Upper lobe of left lung (tissue), 6 donors: ENCODE measurements at regions not wholly inside any gene's neighbourhood (a gene's known extent, or its start where the extent isn't known, plus 50 kb on each side); places are given as distances from the start of the nearest gene placed in this dataset.

Source experiments
- ATAC-seq, 2 donors: fragments of 200-7000 bp; cut with Tn5 transposase; one replicate each; pipeline ENCODE4 v1.9.1; 2022; ENCODE audit warnings: mild to moderate bottlenecking in 2 of 2, moderate library complexity in 2 of 2; ENCODE audit not compliant: low FRiP score in 2 of 2
- DNase-seq, 2 donors: peaks; one replicate each; pipeline ENCODE4 v3.0.0-alpha.2; 2019 to 2020
- H3K27ac ChIP-seq, 4 donors: fragments of 200-600 bp; sonication (generic); one replicate each; pipeline ENCODE4 v1.5.1; 2016 to 2019
- H3K27me3 ChIP-seq, 4 donors: fragments of 200-600 bp; sonication (generic); one replicate each; pipeline ENCODE4 v1.5.1; 2017 to 2019
- H3K36me3 ChIP-seq, 4 donors: fragments of 200-600 bp; sonication (generic); one replicate each; pipeline ENCODE4 v1.5.1; 2016 to 2019
- H3K4me1 ChIP-seq, 4 donors: fragments of 200-600 bp; sonication (generic); one replicate each; pipeline ENCODE4 v1.5.1; 2018 to 2019
- H3K4me3 ChIP-seq, 4 donors: fragments of 200-600 bp; sonication (generic); one replicate each; pipeline ENCODE4 v1.5.1; 2017 to 2019; ENCODE audit warnings: mild to moderate bottlenecking in 2 of 4, moderate library complexity in 1 of 4
- H3K9me3 ChIP-seq, 4 donors: fragments of 200-600 bp; sonication (generic); one replicate each; pipeline ENCODE4 v1.5.1; 2018 to 2019
- CTCF ChIP-seq, 6 experiments: fragments of 450-650 bp in 4 of 6; fragments of 200-600 bp in 2 of 6; sonication (generic) in 2 of 6; IDR thresholded peaks; one replicate each; pipeline ENCODE4 v1.5.1; 2016 to 2019; ENCODE audit warnings: antibody characterized with exemption in 6 of 6
- EP300 ChIP-seq, 4 donors: sonication (generic); formaldehyde crosslinking; IDR thresholded peaks; one replicate each; pipeline ENCODE4 v1.5.1; 2017; ENCODE audit warnings: antibody characterized with exemption in 4 of 4, control low read depth in 2 of 4
- POLR2A ChIP-seq, 4 donors: fragments of 450-650 bp; IDR thresholded peaks; one replicate each; pipeline ENCODE4 v1.5.1; 2016 to 2017; ENCODE audit warnings: antibody characterized with exemption in 4 of 4, mild to moderate bottlenecking in 2 of 4
- POLR2AphosphoS5 ChIP-seq, 2 donors: sonication (generic); formaldehyde crosslinking; IDR thresholded peaks; one replicate each; pipeline ENCODE4 v1.5.1; 2017; ENCODE audit warnings: antibody characterized with exemption in 2 of 2
- WGBS, 2 donors: methylation state at CpG; one replicate each; pipeline ENCODE4 v1.1.5; 2017 to 2018; 5-methylcytosine and 5-hydroxymethylcytosine counted together
- donor health status: DM: no; HTN: no; CAD: no; lungs with moderate emphysema.
- donor health status: DM: no; HTN: yes; CAD: no; lungs with severe emphysema.

- H3K36me3 ChIP-seq = no peaks in the 10 kb centered on the region
- no peaks in the 10 kb centered on the region for H3K9me3 ChIP-seq
- H3K4me3 ChIP-seq = no peak overlapping the region
- DNase-seq (no peak), ATAC-seq (no peak)
- 82 to 85% methylated on average over 4 of the region's 4 CpGs for WGBS, 2 donors
- H3K4me1 ChIP-seq = no peaks in the 10 kb centered on the region
- no peak for TF ChIP-seq CTCF (IDR thresholded peaks at IDR 0.05)
- no peak for TF ChIP-seq EP300 (IDR thresholded peaks at IDR 0.05)
- TF ChIP-seq POLR2AphosphoS5 (IDR thresholded peaks at IDR 0.05) = no peak
- no peak for TF ChIP-seq POLR2A (IDR thresholded peaks at IDR 0.05)
- no peak overlapping the region for H3K27ac ChIP-seq
- H3K27me3 ChIP-seq = no peaks in the 10 kb centered on the region
Measured at GRCh38 chr6:168863467-168863866, 390.2 kb downstream of the THBS2 start.

- H3K36me3 ChIP-seq = no peaks in the 10 kb centered on the region
- no peaks in the 10 kb centered on the region for H3K9me3 ChIP-seq
- H3K4me1 ChIP-seq = no peaks in the 10 kb centered on the region
- WGBS, 2 donors = 91 to 93% methylated on average over 10 of the region's 10 CpGs
- DNase-seq (no peak), ATAC-seq (no peak)
- no peak overlapping the region for H3K4me3 ChIP-seq
- no peaks in the 10 kb centered on the region for H3K27me3 ChIP-seq
- H3K27ac ChIP-seq = no peak overlapping the region
- TF ChIP-seq POLR2AphosphoS5 (IDR thresholded peaks at IDR 0.05) (no peak), EP300 (IDR thresholded peaks at IDR 0.05) (no peak), POLR2A (IDR thresholded peaks at IDR 0.05) (no peak), CTCF (IDR thresholded peaks at IDR 0.05) (no peak)
Measured at GRCh38 chr6:168862346-168862980, 391.2 kb downstream of the THBS2 start.

- WGBS, 2 donors = 90% methylated on average over 26 of the region's 26 CpGs
- no peak overlapping the region for H3K4me3 ChIP-seq
- peak in 1 of 2 donors; percentile 15 for ATAC-seq
Measured at GRCh38 chr6:168860987-168861386, 392.7 kb downstream of the THBS2 start.

GRCh38 chr6:168860341-168860740, 393.3 kb downstream of the THBS2 start:
- WGBS, 2 donors = 93 to 96% methylated on average over 16 of the region's 16 CpGs
- no peaks in the 10 kb centered on the region for H3K9me3 ChIP-seq
- ATAC-seq = no peak

More at GRCh38 chr6:168860987-168861386, 392.7 kb downstream of the THBS2 start:
- no peaks in the 10 kb centered on the region for H3K27me3 ChIP-seq
- no peak for DNase-seq
- H3K4me1 ChIP-seq = no peaks in the 10 kb centered on the region
- no peaks in the 10 kb centered on the region for H3K9me3 ChIP-seq
- TF ChIP-seq POLR2A (IDR thresholded peaks at IDR 0.05) (no peak), POLR2AphosphoS5 (IDR thresholded peaks at IDR 0.05) (no peak), EP300 (IDR thresholded peaks at IDR 0.05) (no peak), CTCF (IDR thresholded peaks at IDR 0.05) (no peak)
- H3K27ac ChIP-seq = no peak overlapping the region
- no peaks in the 10 kb centered on the region for H3K36me3 ChIP-seq

More at GRCh38 chr6:168860341-168860740, 393.3 kb downstream of the THBS2 start:
- no peak for DNase-seq
- Histone ChIP-seq H3K36me3 (no peaks in the 10 kb centered on the region), H3K4me3 (no peak overlapping the region), H3K27ac (no peak overlapping the region), H3K27me3 (no peaks in the 10 kb centered on the region), H3K4me1 (no peaks in the 10 kb centered on the region)
- TF ChIP-seq POLR2AphosphoS5 (IDR thresholded peaks at IDR 0.05) (no peak), EP300 (IDR thresholded peaks at IDR 0.05) (no peak), POLR2A (IDR thresholded peaks at IDR 0.05) (no peak), CTCF (IDR thresholded peaks at IDR 0.05) (no peak)
